Stimulated activated CD4-positive, alpha-beta T cell treated with anti-CD3 and anti-CD28 coated beads, Interleukin-4, amount 100 ng/mL, for 24 hours (primary cell): ENCODE measurements at regions not wholly inside any gene's neighbourhood (a gene's known extent, or its start where the extent isn't known, plus 50 kb on each side); places are given as distances from the start of the nearest gene placed in this dataset.
"Not testable (repeated sequence)": the region's sequence is repeated elsewhere in the genome, so short reads cannot be mapped to it uniquely, and the experiment has no call there.

Source experiments
- DNase-seq: peaks from one replicate; pipeline ENCODE4 v3.0.0-alpha.2; 2020

GRCh38 chr2:234861841-234862735 is 89.7 kb upstream of the SH3BP4 start:
- DNase-seq: no peak

- DNase-seq: not testable (repeated sequence)
Observed at GRCh38 chr2:234859330-234859872, 92.4 kb upstream of the SH3BP4 start.

- no peak for DNase-seq
Observed at GRCh38 chr2:234858790-234859329, 93.0 kb upstream of the SH3BP4 start.

GRCh38 chr2:234858145-234858544 is 93.7 kb upstream of the SH3BP4 start:
- DNase-seq: no peak

GRCh38 chr2:234853729-234854128 is 98.1 kb upstream of the SH3BP4 start:
- no peak for DNase-seq

- no peak for DNase-seq
Observed at GRCh38 chr2:234852941-234853340, 98.9 kb upstream of the SH3BP4 start.

- no peak for DNase-seq
Observed at GRCh38 chr2:234852035-234852434, 99.8 kb upstream of the SH3BP4 start.

GRCh38 chr2:234851451-234851850 is 100.4 kb upstream of the SH3BP4 start:
- DNase-seq: no peak

GRCh38 chr2:234850818-234851217 is 101.0 kb upstream of the SH3BP4 start:
- DNase-seq: no peak

GRCh38 chr2:234849678-234850077 is 102.1 kb upstream of the SH3BP4 start:
- no peak for DNase-seq

- DNase-seq: no peak
Observed at GRCh38 chr2:234848578-234848977, 103.2 kb upstream of the SH3BP4 start.

GRCh38 chr2:234847639-234848038 is 104.2 kb upstream of the SH3BP4 start:
- no peak for DNase-seq

- DNase-seq: no peak
Observed at GRCh38 chr2:234847364-234847635, 104.5 kb upstream of the SH3BP4 start.

GRCh38 chr2:234846599-234847363 is 105.0 kb upstream of the SH3BP4 start:
- DNase-seq: no peak

- no peak for DNase-seq
Observed at GRCh38 chr2:234845602-234846590, 105.9 kb upstream of the SH3BP4 start.

GRCh38 chr2:234843411-234843810 is 108.4 kb upstream of the SH3BP4 start:
- DNase-seq: no peak

- no peak for DNase-seq
Observed at GRCh38 chr2:234842753-234843152, 109.1 kb upstream of the SH3BP4 start.

GRCh38 chr2:234841321-234842015 is 110.3 kb upstream of the SH3BP4 start:
- no peak for DNase-seq

- no peak for DNase-seq
Observed at GRCh38 chr2:234840336-234840735, 111.5 kb upstream of the SH3BP4 start.

GRCh38 chr2:234839285-234839684 is 112.5 kb upstream of the SH3BP4 start:
- no peak for DNase-seq

- DNase-seq: no peak
Observed at GRCh38 chr2:234836271-234836670, 115.5 kb upstream of the SH3BP4 start.

GRCh38 chr2:234835738-234836137 is 116.1 kb upstream of the SH3BP4 start:
- DNase-seq: no peak
